ENCODE measurements at regions not wholly inside any gene's neighbourhood (a gene's known extent, or its start where the extent isn't known, plus 50 kb on each side); places are given as distances from the start of the nearest gene placed in this dataset.
A peak's percentile ranks its signal among the peaks of the same experiment; 100 is the strongest.

- no peak overlapping the region for H2BK5ac ChIP-seq (ENCODE audit: low read depth, low read length)
- no peaks in the 10 kb centered on the region for H3K9me3 ChIP-seq (ENCODE audit: insufficient read depth in 2 of 2, low read depth in 1 of 2, low read length in 1 of 2)
- H4K5ac ChIP-seq (ENCODE audit: insufficient read length, low read depth, low read length): no peak overlapping the region
- WGBS, 2 experiments (ENCODE audit: extremely low coverage in 1 of 2, insufficient coverage in 1 of 2, insufficient read length in 1 of 2, insufficient replicate concordance in 2 of 2, low coverage in 1 of 2, low lambda C conversion rate in 2 of 2, missing lambda C conversion rate in 1 of 2): 40% methylated on average over 2 of the region's 2 CpGs; no CpG with 5 or more reads in 1 of the 2 experiments
- no peak overlapping the region for H3K14ac ChIP-seq (ENCODE audit: insufficient read length)
- H3K4me2 ChIP-seq (ENCODE audit: insufficient read depth in 1 of 2, low read depth in 2 of 2, low read length in 2 of 2): no peak overlapping the region
- H3K79me1 ChIP-seq (ENCODE audit: low read depth, low read length): no peaks in the 10 kb centered on the region
- no peak overlapping the region for H2AFZ ChIP-seq (ENCODE audit: low read length)
- no peaks in the 10 kb centered on the region for H4K20me1 ChIP-seq (replicated peaks in 1 of 2; ENCODE audit: control insufficient read depth in 1 of 2, insufficient read depth in 2 of 2, low read length in 2 of 2)
- H3K56ac ChIP-seq (replicated peaks; ENCODE audit: insufficient read length, low read depth, low read length): no peak overlapping the region
- TF ChIP-seq RAD21 (IDR thresholded peaks at IDR 0.05 in 1 of 2, conservative IDR thresholded peaks at IDR 0.05 in 1 of 2; ENCODE audit: low read depth in 2 of 2, low read length in 2 of 2): 0 out of 4 replicates have a peak, but pooled peaks of 1 of the 2 experiments have one; percentile 2
- no peak for TF ChIP-seq CBX5 (IDR thresholded peaks at IDR 0.05; ENCODE audit: low read depth, low read length)
- 0 out of 4 replicates have a peak, but pooled peaks of 1 of the 2 experiments have one; percentile 27 for TF ChIP-seq SIN3A (conservative IDR thresholded peaks at IDR 0.05 in 1 of 2, IDR thresholded peaks at IDR 0.05 in 1 of 2; ENCODE audit: low read depth in 1 of 2, low read length in 2 of 2)
- no peak overlapping the region for H3K4ac ChIP-seq (replicated peaks; ENCODE audit: insufficient read length, low read depth, low read length)
- ChIA-PET CTCF (ENCODE audit: partially characterized antibody) (interaction anchor here (1.3 kb wide), 1 partner anchor 10 kb away, joined by 3 read pairs; no protein-coding TSS in a partner anchor), POLR2A (ENCODE audit: partially characterized antibody) (no interaction called here)
- H2BK15ac ChIP-seq (ENCODE audit: low read length): no peak overlapping the region
- no peak overlapping the region for H4K91ac ChIP-seq (replicated peaks; ENCODE audit: insufficient read length, low read length)
- H3K36me3 ChIP-seq (ENCODE audit: control insufficient read depth in 2 of 4, insufficient read depth in 4 of 4, low read length in 3 of 4): no peaks in the 10 kb centered on the region
- no peak overlapping the region for H3K4me3 ChIP-seq (ENCODE audit: extremely low read depth in 1 of 4, insufficient read depth in 2 of 4, low read depth in 3 of 4, low read length in 4 of 4)
- no peaks in the 10 kb centered on the region for H3K4me1 ChIP-seq (replicated peaks in 1 of 4; ENCODE audit: control insufficient read depth in 3 of 4, insufficient read depth in 4 of 4, low read length in 3 of 4)
- H3K23me2 ChIP-seq (ENCODE audit: low read depth, low read length): no peaks in the 10 kb centered on the region
- H3K27me3 ChIP-seq (replicated peaks in 1 of 4; ENCODE audit: control insufficient read depth in 3 of 4, extremely low read depth in 1 of 4, insufficient read depth in 3 of 4, low read length in 3 of 4): no peaks in the 10 kb centered on the region
- no peak overlapping the region for H3K27ac ChIP-seq (ENCODE audit: low read depth, low read length)
- H2BK20ac ChIP-seq (ENCODE audit: low read length): no peak overlapping the region
- no peak overlapping the region for H2AK5ac ChIP-seq (ENCODE audit: low read depth, low read length)
- FAIRE-seq (peak; percentile 24), DNase-seq (ENCODE audit: low read depth in 1 of 2, low spot score in 2 of 2) (peak in 1 of 2 experiments; percentile 46)
- no peak overlapping the region for H3K9ac ChIP-seq (replicated peaks in 1 of 4; ENCODE audit: extremely low read depth in 1 of 4, low read depth in 3 of 4, low read length in 3 of 4)
- no peak overlapping the region for H2BK120ac ChIP-seq (replicated peaks; ENCODE audit: low read depth, low read length)
- no peaks in the 10 kb centered on the region for H3K79me2 ChIP-seq (ENCODE audit: control insufficient read depth in 1 of 2, insufficient read depth in 2 of 2, low read length in 2 of 2)
- no peak overlapping the region for H4K8ac ChIP-seq (ENCODE audit: extremely low read depth, insufficient read depth, low read length)
- H2BK12ac ChIP-seq (ENCODE audit: low read depth, low read length): no peak overlapping the region
- no peak overlapping the region for H3K23ac ChIP-seq (ENCODE audit: insufficient read length)
- H3K18ac ChIP-seq (ENCODE audit: extremely low read depth, low read length): no peak overlapping the region
These were observed 665.5 kb downstream of the BCKDHB start for GRCh38 chr6:80771941-80772340.

Measured in H1 (cell line).